ENCODE measurements at regions not wholly inside any gene's neighbourhood (a gene's known extent, or its start where the extent isn't known, plus 50 kb on each side); places are given as distances from the start of the nearest gene placed in this dataset.

DNA sequence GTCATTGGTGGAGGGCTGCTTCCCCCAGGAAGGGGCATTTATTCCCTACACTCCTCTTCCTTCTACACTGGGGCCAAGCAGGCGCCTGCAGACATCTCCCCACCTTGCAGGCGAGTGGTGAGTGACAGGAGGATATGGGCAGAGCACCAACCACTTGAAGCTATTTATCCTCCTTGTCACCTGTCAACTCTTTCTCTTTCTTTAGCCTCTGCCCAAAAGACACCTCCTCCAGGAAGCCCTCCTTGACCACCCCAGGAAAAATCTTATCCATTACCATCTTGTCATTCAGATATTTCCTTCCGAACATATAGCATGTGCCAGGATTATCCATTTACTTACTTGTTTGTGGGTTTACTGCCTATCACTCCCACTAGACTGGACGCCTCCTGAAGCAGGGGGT, 362.4 kb downstream of the MN1 start:
- TF ChIP-seq POLR2A (IDR thresholded peaks at IDR 0.05) (no peak), POLR2AphosphoS5 (IDR thresholded peaks at IDR 0.05) (no peak)
- TF ChIP-seq, protein P1, sequence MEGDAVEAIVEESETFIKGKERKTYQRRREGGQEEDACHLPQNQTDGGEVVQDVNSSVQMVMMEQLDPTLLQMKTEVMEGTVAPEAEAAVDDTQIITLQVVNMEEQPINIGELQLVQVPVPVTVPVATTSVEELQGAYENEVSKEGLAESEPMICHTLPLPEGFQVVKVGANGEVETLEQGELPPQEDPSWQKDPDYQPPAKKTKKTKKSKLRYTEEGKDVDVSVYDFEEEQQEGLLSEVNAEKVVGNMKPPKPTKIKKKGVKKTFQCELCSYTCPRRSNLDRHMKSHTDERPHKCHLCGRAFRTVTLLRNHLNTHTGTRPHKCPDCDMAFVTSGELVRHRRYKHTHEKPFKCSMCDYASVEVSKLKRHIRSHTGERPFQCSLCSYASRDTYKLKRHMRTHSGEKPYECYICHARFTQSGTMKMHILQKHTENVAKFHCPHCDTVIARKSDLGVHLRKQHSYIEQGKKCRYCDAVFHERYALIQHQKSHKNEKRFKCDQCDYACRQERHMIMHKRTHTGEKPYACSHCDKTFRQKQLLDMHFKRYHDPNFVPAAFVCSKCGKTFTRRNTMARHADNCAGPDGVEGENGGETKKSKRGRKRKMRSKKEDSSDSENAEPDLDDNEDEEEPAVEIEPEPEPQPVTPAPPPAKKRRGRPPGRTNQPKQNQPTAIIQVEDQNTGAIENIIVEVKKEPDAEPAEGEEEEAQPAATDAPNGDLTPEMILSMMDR (IDR thresholded peaks at IDR 0.05): no peak

Measured in suprapubic skin (tissue), 4 donors.